K562 (cell line): ENCODE measurements at regions not wholly inside any gene's neighbourhood (a gene's known extent, or its start where the extent isn't known, plus 50 kb on each side); places are given as distances from the start of the nearest gene placed in this dataset.

ENCODE experiments used
- ATAC-seq: fragments of 200-7000 bp; cut with Tn5 transposase; 3 replicates; pipeline ENCODE4 v1.9.1; 2020; ENCODE audit warnings: moderate library complexity
- BruUV-seq: library from RNA; stranded (reverse); fragments of 400-500 nt; replicated peaks from 2 replicates; lab custom pipeline; 2021; lab: Mats Ljungman, UMichigan
- CTCF ChIA-PET: fragments of 300-600 bp; formaldehyde crosslinking; extraction: SDS; loops from one replicate; lab custom pipeline; 2021; ENCODE audit warnings: low intra/inter-chr PET ratio; lab: Yijun Ruan, JAX
- POLR2A ChIA-PET: fragments of 300-600, 350-650 bp; sonication (Branson Sonifier 250); formaldehyde crosslinking; extraction: SDS; loops from one replicate; lab custom pipeline; 2021; ENCODE audit warnings: antibody characterized with exemption, inconsistent platforms; lab: Yijun Ruan, JAX
- DNase-seq, 4 experiments: peaks; one replicate each; pipeline versions ENCODE4 v3.0.0 to v3.0.0-alpha.2; 2011 to 2018; ENCODE audit warnings: low spot score in 3 of 4, mixed read lengths in 3 of 4; ENCODE audit errors: extremely low read depth in 1 of 4
- FAIRE-seq: peaks from 2 replicates; lab custom pipeline; 2011; peaks lifted over from hg19 to GRCh38; lab: Jason Lieb, UNC
- H2AFZ ChIP-seq: 2 replicates; pipeline ENCODE4 v1.6.0; 2011; ENCODE audit warnings: low read depth, low read length, control low read depth, inconsistent platforms
- H3K27ac ChIP-seq: fragments of 200-600 bp; 3 replicates; pipeline ENCODE4 v1.8.0; 2011; ENCODE audit warnings: low read depth, mild to moderate bottlenecking, control low read depth, inconsistent platforms, low read length, moderate library complexity, mixed read lengths; ENCODE audit errors: extremely low read depth
- H3K27me3 ChIP-seq, 2 experiments: fragments of 300-600 bp in 1 of 2; 2 replicates in 1 of 2; 3 replicates in 1 of 2; pipeline versions ENCODE4 v1.6.0 to v1.8.0; 2011; ENCODE audit warnings: inconsistent platforms in 2 of 2, low read length in 2 of 2, mild to moderate bottlenecking in 1 of 2, mixed read lengths in 1 of 2, moderate library complexity in 1 of 2; ENCODE audit not compliant: control insufficient read depth in 2 of 2, insufficient read depth in 2 of 2
- H3K36me3 ChIP-seq: fragments of 300-600 bp; 3 replicates; pipeline ENCODE4 v1.8.0; 2011; ENCODE audit warnings: mild to moderate bottlenecking, low read length, inconsistent platforms; ENCODE audit not compliant: control insufficient read depth, insufficient read depth
- H3K4me1 ChIP-seq, 2 experiments: fragments of 200-600 bp in 1 of 2; replicated peaks in 1 of 2; 2 replicates in 1 of 2; 3 replicates in 1 of 2; pipeline versions ENCODE4 v1.5.1 to v1.8.0; 2011; ENCODE audit warnings: inconsistent platforms in 2 of 2, low read length in 2 of 2, mild to moderate bottlenecking in 1 of 2, mixed read lengths in 1 of 2, moderate library complexity in 1 of 2; ENCODE audit not compliant: control insufficient read depth in 2 of 2, insufficient read depth in 2 of 2
- H3K4me2 ChIP-seq: 2 replicates; pipeline ENCODE4 v1.6.1; 2011; ENCODE audit warnings: low read length, control low read depth, inconsistent platforms, mixed read lengths; ENCODE audit not compliant: insufficient read depth
- H3K4me3 ChIP-seq: fragments of 200-600 bp; sonication (generic), shearing (Covaris generic); 2 replicates; pipeline ENCODE4 v1.5.1; 2016; ENCODE audit warnings: control low read depth, inconsistent platforms
- H3K79me2 ChIP-seq: fragments of 200-600 bp; 3 replicates; pipeline ENCODE4 v1.8.0; 2011; ENCODE audit warnings: low read length, inconsistent platforms; ENCODE audit not compliant: control insufficient read depth, insufficient read depth
- H3K9ac ChIP-seq, 2 experiments: 2 replicates each; pipeline versions ENCODE4 v1.6.0 to v1.6.1; 2011; ENCODE audit warnings: low read depth in 2 of 2, low read length in 2 of 2, control low read depth in 1 of 2, inconsistent platforms in 1 of 2, mild to moderate bottlenecking in 1 of 2, mixed read lengths in 1 of 2; ENCODE audit not compliant: insufficient read depth in 1 of 2
- H3K9me1 ChIP-seq: one replicate; pipeline ENCODE4 v1.6.0; 2011; ENCODE audit warnings: inconsistent platforms, mild to moderate bottlenecking, low read length, moderate library complexity; ENCODE audit not compliant: control insufficient read depth, insufficient read depth
- H3K9me3 ChIP-seq: replicated peaks from 2 replicates; pipeline ENCODE4 v1.5.1; 2011; ENCODE audit warnings: low read depth, low read length, inconsistent platforms; ENCODE audit not compliant: control insufficient read depth, insufficient read depth
- H4K20me1 ChIP-seq: replicated peaks from 2 replicates; pipeline ENCODE4 v1.6.1; 2011; ENCODE audit warnings: low read length, inconsistent platforms, mixed read lengths; ENCODE audit not compliant: control insufficient read depth, insufficient read depth
- ARID3A ChIP-seq: IDR thresholded peaks from 2 replicates; pipeline ENCODE4 v1.6.1; 2012; ENCODE audit warnings: low read depth, low read length, improper control_type of control experiment, borderline replicate concordance
- FOXP1 ChIP-seq: sonication (generic); formaldehyde crosslinking; IDR thresholded peaks from 2 replicates; pipeline ENCODE4 v1.8.0; 2022; ENCODE audit warnings: mild to moderate bottlenecking, missing genetic modification reagents
- NCOA2 ChIP-seq, 2 experiments: fragments of 450-650 bp; IDR thresholded peaks; 2 replicates each; pipeline ENCODE4 v1.6.1; 2018; ENCODE audit warnings: mild to moderate bottlenecking in 2 of 2, moderate library complexity in 1 of 2; ENCODE audit not compliant: partially characterized antibody in 2 of 2
- OTX1 ChIP-seq: fragments of 450-650 bp; formaldehyde crosslinking; IDR thresholded peaks from 2 replicates; pipeline ENCODE4 v1.4.0; 2022; ENCODE audit warnings: mild to moderate bottlenecking
- SNAPC5 ChIP-seq: fragments of 250-450 bp; sonication (Bioruptor Pico); IDR thresholded peaks from 2 replicates; pipeline ENCODE4 v1.8.0; 2021; ENCODE audit warnings: moderate library complexity, mild to moderate bottlenecking, inconsistent platforms
- USF1 ChIP-seq: sonication (generic); formaldehyde crosslinking; IDR thresholded peaks from 2 replicates; pipeline ENCODE4 v1.9.0; 2022; ENCODE audit warnings: mild to moderate bottlenecking, missing genetic modification reagents
- ZFP36 ChIP-seq: fragments of 150-350 bp; IDR thresholded peaks from 2 replicates; pipeline ENCODE4 v1.6.1; 2018; ENCODE audit warnings: low read length, low read depth; ENCODE audit not compliant: partially characterized antibody
- ZSCAN29 ChIP-seq: fragments of 450-650 bp; IDR thresholded peaks from 2 replicates; pipeline ENCODE4 v1.6.1; 2017
- WGBS: fragments of 100-300 bp; shearing (Covaris generic); methylation state at CpG from one replicate; pipeline ENCODE4 v1.1.6; 2016; ENCODE audit warnings: low coverage, mixed read lengths; ENCODE audit not compliant: insufficient coverage; ENCODE audit errors: missing lambda C conversion rate; 5-methylcytosine and 5-hydroxymethylcytosine counted together
- in situ Hi-C: fragments of 300-500 bp; cut with MboI; formaldehyde crosslinking; loops from 4 replicates; pipeline ENCODE4 v1.15.0; 2018; ENCODE audit warnings: inconsistent platforms, mixed read lengths
- intact Hi-C: fragments of 100-400 bp; cut with micrococcal nuclease; formaldehyde crosslinking; loops from 2 replicates; pipeline ENCODE4 v1.14.2; 2022

- Histone ChIP-seq H3K4me3 (no peak overlapping the region), H3K4me2 (no peak overlapping the region), H3K36me3 (no peaks in the 10 kb centered on the region), H3K4me1 (no peaks in the 10 kb centered on the region), H3K9me3 (no peaks in the 10 kb centered on the region), H4K20me1 (no peaks in the 10 kb centered on the region), H3K79me2 (no peaks in the 10 kb centered on the region), H3K27ac (no peak overlapping the region), H3K9me1 (no peaks in the 10 kb centered on the region), H3K27me3 (no peaks in the 10 kb centered on the region), H3K9ac (no peak overlapping the region), H2AFZ (no peak overlapping the region)
- intact Hi-C loops (no loop called here), in situ Hi-C loops (no loop called here)
- FAIRE-seq (no peak), DNase-seq (no peak), ATAC-seq (no peak)
- POLR2A ChIA-PET, result no interaction called here
- TF ChIP-seq SNAPC5 (CRISPR knock-in tag) (no peak), FOXP1 (CRISPR knock-in tag) (no peak), NCOA2 (IDR thresholded peaks at IDR 0.05; ENCODE audit: partially characterized antibody in 2 of 2) (no peak), USF1 (no peak), OTX1 (CRISPR knock-in tag) (no peak), ARID3A (no peak), ZFP36 (no peak), ZSCAN29 (no peak)
- BruUV-seq, result no TSS peak
- WGBS, result 79% methylated on average over 3 of the region's 3 CpGs
- CTCF ChIA-PET, result no interaction called here
Measured at GRCh38 chr3:178042376-178042775, 493.9 kb upstream of the KCNMB2 start.
